ENCODE measurements at regions not wholly inside any gene's neighbourhood (a gene's known extent, or its start where the extent isn't known, plus 50 kb on each side); places are given as distances from the start of the nearest gene placed in this dataset.

DNA sequence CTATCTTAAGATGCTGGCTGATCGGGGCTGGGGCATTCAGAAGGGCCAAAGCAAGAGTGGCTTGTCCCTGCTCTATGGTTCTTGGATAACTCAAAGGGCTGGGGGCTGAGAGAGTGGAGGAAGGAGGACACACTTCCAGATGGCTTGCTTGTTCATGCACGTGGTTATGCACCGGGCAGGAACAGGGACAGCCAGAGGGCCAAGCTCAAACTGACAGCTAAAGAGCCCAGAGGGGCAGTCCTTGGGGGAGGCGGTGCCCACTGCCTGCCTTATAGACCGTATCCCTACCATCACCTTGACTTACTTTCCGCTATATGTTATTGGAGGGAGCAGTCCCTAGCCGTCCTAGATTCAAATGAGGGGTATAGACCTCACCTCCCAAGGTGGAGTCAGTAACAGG lies 192.7 kb upstream of the SVIL start:
- TF ChIP-seq, protein P1, sequence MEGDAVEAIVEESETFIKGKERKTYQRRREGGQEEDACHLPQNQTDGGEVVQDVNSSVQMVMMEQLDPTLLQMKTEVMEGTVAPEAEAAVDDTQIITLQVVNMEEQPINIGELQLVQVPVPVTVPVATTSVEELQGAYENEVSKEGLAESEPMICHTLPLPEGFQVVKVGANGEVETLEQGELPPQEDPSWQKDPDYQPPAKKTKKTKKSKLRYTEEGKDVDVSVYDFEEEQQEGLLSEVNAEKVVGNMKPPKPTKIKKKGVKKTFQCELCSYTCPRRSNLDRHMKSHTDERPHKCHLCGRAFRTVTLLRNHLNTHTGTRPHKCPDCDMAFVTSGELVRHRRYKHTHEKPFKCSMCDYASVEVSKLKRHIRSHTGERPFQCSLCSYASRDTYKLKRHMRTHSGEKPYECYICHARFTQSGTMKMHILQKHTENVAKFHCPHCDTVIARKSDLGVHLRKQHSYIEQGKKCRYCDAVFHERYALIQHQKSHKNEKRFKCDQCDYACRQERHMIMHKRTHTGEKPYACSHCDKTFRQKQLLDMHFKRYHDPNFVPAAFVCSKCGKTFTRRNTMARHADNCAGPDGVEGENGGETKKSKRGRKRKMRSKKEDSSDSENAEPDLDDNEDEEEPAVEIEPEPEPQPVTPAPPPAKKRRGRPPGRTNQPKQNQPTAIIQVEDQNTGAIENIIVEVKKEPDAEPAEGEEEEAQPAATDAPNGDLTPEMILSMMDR (IDR thresholded peaks at IDR 0.05): no peak
- TF ChIP-seq ELF1 (IDR thresholded peaks at IDR 0.05) (no peak), FOXM1 (IDR thresholded peaks at IDR 0.05; ENCODE audit: low read depth) (no peak), POLR2AphosphoS5 (IDR thresholded peaks at IDR 0.05; ENCODE audit: low read depth, low read length) (no peak), TAF1 (IDR thresholded peaks at IDR 0.05; ENCODE audit: borderline replicate concordance, low read depth, low read length) (no peak), GABPA (IDR thresholded peaks at IDR 0.05; ENCODE audit: low read depth) (no peak)
- TF ChIP-seq, protein P2, sequence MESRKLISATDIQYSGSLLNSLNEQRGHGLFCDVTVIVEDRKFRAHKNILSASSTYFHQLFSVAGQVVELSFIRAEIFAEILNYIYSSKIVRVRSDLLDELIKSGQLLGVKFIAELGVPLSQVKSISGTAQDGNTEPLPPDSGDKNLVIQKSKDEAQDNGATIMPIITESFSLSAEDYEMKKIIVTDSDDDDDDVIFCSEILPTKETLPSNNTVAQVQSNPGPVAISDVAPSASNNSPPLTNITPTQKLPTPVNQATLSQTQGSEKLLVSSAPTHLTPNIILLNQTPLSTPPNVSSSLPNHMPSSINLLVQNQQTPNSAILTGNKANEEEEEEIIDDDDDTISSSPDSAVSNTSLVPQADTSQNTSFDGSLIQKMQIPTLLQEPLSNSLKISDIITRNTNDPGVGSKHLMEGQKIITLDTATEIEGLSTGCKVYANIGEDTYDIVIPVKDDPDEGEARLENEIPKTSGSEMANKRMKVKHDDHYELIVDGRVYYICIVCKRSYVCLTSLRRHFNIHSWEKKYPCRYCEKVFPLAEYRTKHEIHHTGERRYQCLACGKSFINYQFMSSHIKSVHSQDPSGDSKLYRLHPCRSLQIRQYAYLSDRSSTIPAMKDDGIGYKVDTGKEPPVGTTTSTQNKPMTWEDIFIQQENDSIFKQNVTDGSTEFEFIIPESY (IDR thresholded peaks at IDR 0.05; ENCODE audit: borderline replicate concordance, low read depth): no peak
- TF ChIP-seq, protein P3, sequence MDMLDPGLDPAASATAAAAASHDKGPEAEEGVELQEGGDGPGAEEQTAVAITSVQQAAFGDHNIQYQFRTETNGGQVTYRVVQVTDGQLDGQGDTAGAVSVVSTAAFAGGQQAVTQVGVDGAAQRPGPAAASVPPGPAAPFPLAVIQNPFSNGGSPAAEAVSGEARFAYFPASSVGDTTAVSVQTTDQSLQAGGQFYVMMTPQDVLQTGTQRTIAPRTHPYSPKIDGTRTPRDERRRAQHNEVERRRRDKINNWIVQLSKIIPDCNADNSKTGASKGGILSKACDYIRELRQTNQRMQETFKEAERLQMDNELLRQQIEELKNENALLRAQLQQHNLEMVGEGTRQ (IDR thresholded peaks at IDR 0.05; ENCODE audit: borderline replicate concordance, low read depth, low read length): no peak

All from SK-N-SH (cell line).